BE2C (cell line): ENCODE measurements at regions not wholly inside any gene's neighbourhood (a gene's known extent, or its start where the extent isn't known, plus 50 kb on each side); places are given as distances from the start of the nearest gene placed in this dataset.

ENCODE experiments used
- DNase-seq: peaks from one replicate; pipeline ENCODE4 v3.0.0-alpha.2; 2020
- H3K27me3 ChIP-seq: fragments of 250-450 bp; sonication (Bioruptor Pico); 2 replicates; pipeline ENCODE4 v1.5.1; 2020; ENCODE audit warnings: mild to moderate bottlenecking
- H3K36me3 ChIP-seq: fragments of 250-450 bp; sonication (Bioruptor Pico); 2 replicates; pipeline ENCODE4 v1.5.1; 2020; ENCODE audit warnings: mild to moderate bottlenecking
- H3K4me1 ChIP-seq: fragments of 250-450 bp; sonication (Bioruptor Pico); 2 replicates; pipeline ENCODE4 v1.5.1; 2020
- H3K4me3 ChIP-seq: 2 replicates; pipeline ENCODE4 v1.5.1; 2011; ENCODE audit warnings: low read depth, low read length
- H3K9me3 ChIP-seq: fragments of 250-450 bp; sonication (Bioruptor Pico); 2 replicates; pipeline ENCODE4 v1.5.1; 2020
- CTCF ChIP-seq: IDR thresholded peaks from 2 replicates; pipeline ENCODE4 v1.5.1; 2012; ENCODE audit warnings: mild to moderate bottlenecking, low read depth, low read length

- Histone ChIP-seq H3K4me3 (no peak overlapping the region), H3K4me1 (no peaks in the 10 kb centered on the region), H3K27me3 (no peaks in the 10 kb centered on the region), H3K36me3 (no peaks in the 10 kb centered on the region), H3K9me3 (no peaks in the 10 kb centered on the region)
- TF ChIP-seq CTCF, result no peak
- DNase-seq, result no peak
Measured at GRCh38 chr11:90525962-90526361, 303.1 kb upstream of the CHORDC1 start.

- H3K36me3 ChIP-seq, result no peaks in the 10 kb centered on the region
- no peak for TF ChIP-seq CTCF
- H3K27me3 ChIP-seq, result no peaks in the 10 kb centered on the region
Measured at GRCh38 chr11:90512846-90513245, 290.0 kb upstream of the CHORDC1 start.

GRCh38 chr11:90510839-90511238 lies 288.0 kb upstream of the CHORDC1 start:
- Histone ChIP-seq H3K4me3 (no peak overlapping the region), H3K27me3 (no peaks in the 10 kb centered on the region), H3K36me3 (no peaks in the 10 kb centered on the region), H3K9me3 (no peaks in the 10 kb centered on the region), H3K4me1 (no peaks in the 10 kb centered on the region)
- no peak for TF ChIP-seq CTCF
- DNase-seq, result no peak

More at GRCh38 chr11:90512846-90513245, 290.0 kb upstream of the CHORDC1 start:
- H3K9me3 ChIP-seq, result no peaks in the 10 kb centered on the region
- DNase-seq, result no peak
- H3K4me3 ChIP-seq, result no peak overlapping the region
- no peaks in the 10 kb centered on the region for H3K4me1 ChIP-seq

GRCh38 chr11:90500922-90501568 lies 278.2 kb upstream of the CHORDC1 start:
- DNase-seq, result no peak
- Histone ChIP-seq H3K36me3 (no peaks in the 10 kb centered on the region), H3K4me1 (no peaks in the 10 kb centered on the region), H3K9me3 (no peaks in the 10 kb centered on the region), H3K4me3 (no peak overlapping the region), H3K27me3 (no peaks in the 10 kb centered on the region)
- TF ChIP-seq CTCF, result no peak

GRCh38 chr11:90496722-90497121 lies 273.9 kb upstream of the CHORDC1 start:
- no peak for TF ChIP-seq CTCF
- Histone ChIP-seq H3K4me3 (no peak overlapping the region), H3K9me3 (no peaks in the 10 kb centered on the region), H3K36me3 (no peaks in the 10 kb centered on the region), H3K4me1 (no peaks in the 10 kb centered on the region), H3K27me3 (no peaks in the 10 kb centered on the region)
- no peak for DNase-seq

- no peak for TF ChIP-seq CTCF
- H3K4me1 ChIP-seq, result no peaks in the 10 kb centered on the region
Measured at GRCh38 chr11:90493379-90493778, 270.5 kb upstream of the CHORDC1 start.

More at GRCh38 chr11:90493379-90493778, 270.5 kb upstream of the CHORDC1 start:
- no peaks in the 10 kb centered on the region for H3K36me3 ChIP-seq
- no peaks in the 10 kb centered on the region for H3K9me3 ChIP-seq
- DNase-seq, result no peak
- no peak overlapping the region for H3K4me3 ChIP-seq
- H3K27me3 ChIP-seq, result no peaks in the 10 kb centered on the region
